ENCODE measurements at regions not wholly inside any gene's neighbourhood (a gene's known extent, or its start where the extent isn't known, plus 50 kb on each side); places are given as distances from the start of the nearest gene placed in this dataset.
"Not testable (repeated sequence)": the region's sequence is repeated elsewhere in the genome, so short reads cannot be mapped to it uniquely, and the experiment has no call there.

GRCh38 chr12:31887109-31887811 is 72.0 kb upstream of the RESF1 start:
- no peak overlapping the region for H3K4me2 ChIP-seq (ENCODE audit: low read depth, low read length, poor library complexity, severe bottlenecking)
- TF ChIP-seq EZH2phosphoT487 (IDR thresholded peaks at IDR 0.05; ENCODE audit: borderline replicate concordance) = no peak
- H3K4me3 ChIP-seq (ENCODE audit: low read length, poor library complexity, severe bottlenecking) = no peak overlapping the region
- H3K9me3 ChIP-seq (ENCODE audit: insufficient read depth, low read depth, low read length) = peaks cover 33% of the 10 kb centered on the region
- H3K27me3 ChIP-seq (ENCODE audit: insufficient read depth, low read length, poor library complexity, severe bottlenecking) = no peaks in the 10 kb centered on the region
- peaks cover 8% of the 10 kb centered on the region for H3F3A ChIP-seq (ENCODE audit: low read depth)
- no peaks in the 10 kb centered on the region for H3K9me2 ChIP-seq (replicated peaks; ENCODE audit: low read depth, low read length)
- no peaks in the 10 kb centered on the region for H3K79me2 ChIP-seq (ENCODE audit: insufficient read depth, low read length)
- H4K20me1 ChIP-seq (ENCODE audit: insufficient read depth, low read length, poor library complexity, severe bottlenecking) = no peaks in the 10 kb centered on the region
- H2AFZ ChIP-seq (ENCODE audit: low read length) = no peak overlapping the region
- H3K36me3 ChIP-seq (ENCODE audit: insufficient read depth, low read length) = peaks cover 3% of the 10 kb centered on the region; the same call in 1 of the 2 replicates
- H3K9ac ChIP-seq (ENCODE audit: low read depth, low read length, poor library complexity, severe bottlenecking) = no peak overlapping the region
- H3K4me1 ChIP-seq (ENCODE audit: insufficient read depth, low read length, poor library complexity, severe bottlenecking) = peaks cover 14% of the 10 kb centered on the region

- H3F3A ChIP-seq (ENCODE audit: low read depth); H3K4me2 ChIP-seq (ENCODE audit: low read depth, low read length, poor library complexity, severe bottlenecking); H3K9ac ChIP-seq (ENCODE audit: low read depth, low read length, poor library complexity, severe bottlenecking); H3K79me2 ChIP-seq (ENCODE audit: insufficient read depth, low read length); H3K27me3 ChIP-seq (ENCODE audit: insufficient read depth, low read length, poor library complexity, severe bottlenecking); H3K4me3 ChIP-seq (ENCODE audit: low read length, poor library complexity, severe bottlenecking); H3K36me3 ChIP-seq (ENCODE audit: insufficient read depth, low read length); H4K20me1 ChIP-seq (ENCODE audit: insufficient read depth, low read length, poor library complexity, severe bottlenecking); H2AFZ ChIP-seq (ENCODE audit: low read length); H3K4me1 ChIP-seq (ENCODE audit: insufficient read depth, low read length, poor library complexity, severe bottlenecking); H3K9me2 ChIP-seq (replicated peaks; ENCODE audit: low read depth, low read length): not testable (repeated sequence)
- H3K9me3 ChIP-seq (ENCODE audit: insufficient read depth, low read depth, low read length) = peaks cover 17% of the 10 kb centered on the region; the same call in 1 of the 2 replicates
These were observed 76.5 kb upstream of the RESF1 start for GRCh38 chr12:31882682-31883081.

DNA sequence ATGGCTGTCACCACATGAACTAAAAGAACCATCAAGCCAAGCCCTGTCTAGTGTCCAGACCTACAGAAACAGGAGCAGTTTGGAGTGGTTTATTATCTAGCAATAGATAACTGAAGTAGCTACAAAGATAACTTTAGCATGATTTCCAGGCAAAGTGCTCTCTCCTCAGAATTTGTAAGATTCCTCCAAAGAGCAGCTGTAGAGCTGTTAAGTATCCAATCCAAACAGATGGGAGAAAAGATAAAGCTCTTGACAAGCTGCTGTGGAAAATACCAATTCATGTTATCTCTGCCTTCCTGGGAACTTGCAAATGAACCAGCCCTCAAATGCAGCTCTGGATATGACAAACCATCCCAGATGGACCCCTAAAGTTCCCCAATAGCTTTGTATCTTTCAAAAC is 78.9 kb upstream of the RESF1 start:
- Histone ChIP-seq H3K4me3 (ENCODE audit: low read length, poor library complexity, severe bottlenecking) (no peak overlapping the region), H3K4me1 (ENCODE audit: insufficient read depth, low read length, poor library complexity, severe bottlenecking) (peaks cover 20% of the 10 kb centered on the region), H3K9ac (ENCODE audit: low read depth, low read length, poor library complexity, severe bottlenecking) (no peak overlapping the region), H2AFZ (ENCODE audit: low read length) (no peak overlapping the region), H3K27me3 (ENCODE audit: insufficient read depth, low read length, poor library complexity, severe bottlenecking) (no peaks in the 10 kb centered on the region), H3K9me2 (replicated peaks; ENCODE audit: low read depth, low read length) (no peaks in the 10 kb centered on the region), H3K36me3 (ENCODE audit: insufficient read depth, low read length) (no peaks in the 10 kb centered on the region), H3K9me3 (ENCODE audit: insufficient read depth, low read depth, low read length) (peaks cover 3% of the 10 kb centered on the region; the same call in 1 of the 2 replicates), H3K79me2 (ENCODE audit: insufficient read depth, low read length) (no peaks in the 10 kb centered on the region), H4K20me1 (ENCODE audit: insufficient read depth, low read length, poor library complexity, severe bottlenecking) (no peaks in the 10 kb centered on the region), H3K4me2 (ENCODE audit: low read depth, low read length, poor library complexity, severe bottlenecking) (no peak overlapping the region), H3F3A (ENCODE audit: low read depth) (no peaks in the 10 kb centered on the region)
- no peak for TF ChIP-seq EZH2phosphoT487 (IDR thresholded peaks at IDR 0.05; ENCODE audit: borderline replicate concordance)
- TF ChIP-seq, protein P1, sequence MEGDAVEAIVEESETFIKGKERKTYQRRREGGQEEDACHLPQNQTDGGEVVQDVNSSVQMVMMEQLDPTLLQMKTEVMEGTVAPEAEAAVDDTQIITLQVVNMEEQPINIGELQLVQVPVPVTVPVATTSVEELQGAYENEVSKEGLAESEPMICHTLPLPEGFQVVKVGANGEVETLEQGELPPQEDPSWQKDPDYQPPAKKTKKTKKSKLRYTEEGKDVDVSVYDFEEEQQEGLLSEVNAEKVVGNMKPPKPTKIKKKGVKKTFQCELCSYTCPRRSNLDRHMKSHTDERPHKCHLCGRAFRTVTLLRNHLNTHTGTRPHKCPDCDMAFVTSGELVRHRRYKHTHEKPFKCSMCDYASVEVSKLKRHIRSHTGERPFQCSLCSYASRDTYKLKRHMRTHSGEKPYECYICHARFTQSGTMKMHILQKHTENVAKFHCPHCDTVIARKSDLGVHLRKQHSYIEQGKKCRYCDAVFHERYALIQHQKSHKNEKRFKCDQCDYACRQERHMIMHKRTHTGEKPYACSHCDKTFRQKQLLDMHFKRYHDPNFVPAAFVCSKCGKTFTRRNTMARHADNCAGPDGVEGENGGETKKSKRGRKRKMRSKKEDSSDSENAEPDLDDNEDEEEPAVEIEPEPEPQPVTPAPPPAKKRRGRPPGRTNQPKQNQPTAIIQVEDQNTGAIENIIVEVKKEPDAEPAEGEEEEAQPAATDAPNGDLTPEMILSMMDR (conservative IDR thresholded peaks at IDR 0.05; ENCODE audit: low read length) = no peak

DNA sequence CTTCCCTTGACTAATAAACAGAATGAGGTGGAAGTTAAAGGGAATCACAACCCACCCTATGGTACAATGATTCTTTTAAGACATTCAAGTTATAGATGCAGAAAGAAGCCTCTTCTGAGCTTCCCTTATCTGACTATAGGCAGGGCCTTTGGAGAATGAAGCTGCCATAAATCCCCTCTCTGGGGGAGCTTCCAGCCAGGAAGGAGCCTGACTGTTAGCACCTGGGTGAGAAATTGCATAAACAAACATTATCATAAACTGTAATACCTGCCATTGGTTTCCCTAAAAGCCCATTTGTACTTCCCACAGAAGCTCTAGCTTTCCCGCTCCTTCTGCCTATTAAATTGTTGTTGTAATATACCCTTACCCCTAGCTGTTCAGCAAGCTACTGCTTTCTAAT is 81.3 kb upstream of the RESF1 start:
- TF ChIP-seq, protein P1 (conservative IDR thresholded peaks at IDR 0.05; ENCODE audit: low read length) = no peak
- no peak for TF ChIP-seq EZH2phosphoT487 (IDR thresholded peaks at IDR 0.05; ENCODE audit: borderline replicate concordance)
- H3K9me3 ChIP-seq (ENCODE audit: insufficient read depth, low read depth, low read length) = no peaks in the 10 kb centered on the region
- H4K20me1 ChIP-seq (ENCODE audit: insufficient read depth, low read length, poor library complexity, severe bottlenecking) = no peaks in the 10 kb centered on the region
- no peaks in the 10 kb centered on the region for H3K27me3 ChIP-seq (ENCODE audit: insufficient read depth, low read length, poor library complexity, severe bottlenecking)
- H3K9ac ChIP-seq (ENCODE audit: low read depth, low read length, poor library complexity, severe bottlenecking) = no peak overlapping the region
- H3K4me1 ChIP-seq (ENCODE audit: insufficient read depth, low read length, poor library complexity, severe bottlenecking) = peaks cover 31% of the 10 kb centered on the region
- H3K79me2 ChIP-seq (ENCODE audit: insufficient read depth, low read length) = no peaks in the 10 kb centered on the region
- no peak overlapping the region; the same call in 1 of the 2 replicates for H2AFZ ChIP-seq (ENCODE audit: low read length)
- H3K36me3 ChIP-seq (ENCODE audit: insufficient read depth, low read length) = no peaks in the 10 kb centered on the region
- no peaks in the 10 kb centered on the region for H3F3A ChIP-seq (ENCODE audit: low read depth)
- H3K4me2 ChIP-seq (ENCODE audit: low read depth, low read length, poor library complexity, severe bottlenecking) = no peak overlapping the region
- no peak overlapping the region for H3K4me3 ChIP-seq (ENCODE audit: low read length, poor library complexity, severe bottlenecking)
- no peaks in the 10 kb centered on the region for H3K9me2 ChIP-seq (replicated peaks; ENCODE audit: low read depth, low read length)

Data from Loucy (cell line).